ENCODE measurements at regions not wholly inside any gene's neighbourhood (a gene's known extent, or its start where the extent isn't known, plus 50 kb on each side); places are given as distances from the start of the nearest gene placed in this dataset.
A peak's percentile ranks its signal among the peaks of the same experiment; 100 is the strongest.

GRCh38 chr10:42980553-42981357 is 96.1 kb upstream of the RET start:
- Histone ChIP-seq H3K4me2 (ENCODE audit: insufficient read depth, insufficient read length, low read length) (no peak overlapping the region), H3K27me3 (ENCODE audit: insufficient read depth, low read length) (no peaks in the 10 kb centered on the region), H3T11ph (ENCODE audit: low read length) (no peak overlapping the region), H3K23ac (ENCODE audit: insufficient read length, low read depth, low read length) (no peak overlapping the region), H3K9me3 (ENCODE audit: control insufficient read depth, low read depth, low read length) (no peaks in the 10 kb centered on the region), H4K20me1 (ENCODE audit: control insufficient read depth, insufficient read depth, insufficient read length) (peaks cover 2% of the 10 kb centered on the region), H2AK5ac (ENCODE audit: insufficient read length, low read length) (no peak overlapping the region), H3K79me2 (ENCODE audit: insufficient read depth, low read length) (no peaks in the 10 kb centered on the region), H3K4ac (ENCODE audit: low read depth, low read length) (no peak overlapping the region), H3K14ac (ENCODE audit: insufficient read depth, low read length) (no peak overlapping the region; the same call in 1 of the 2 replicates), H4K5ac (ENCODE audit: insufficient read length, low read depth, low read length) (no peak overlapping the region), H3K9ac (ENCODE audit: extremely low read depth, insufficient read length, low read length) (no peak overlapping the region), H2BK20ac (ENCODE audit: low read depth, low read length, poor library complexity, severe bottlenecking) (no peak overlapping the region), H2BK12ac (ENCODE audit: insufficient read length, low read depth, low read length) (no peak overlapping the region), H4K8ac (replicated peaks; ENCODE audit: insufficient read length, low read depth, low read length) (no peak overlapping the region), H2BK120ac (ENCODE audit: low read depth, low read length, poor library complexity, severe bottlenecking) (no peak overlapping the region), H2BK15ac (ENCODE audit: low read depth, low read length) (no peak overlapping the region), H3K56ac (ENCODE audit: insufficient read length, low read depth, low read length) (no peak overlapping the region), H3K23me2 (ENCODE audit: insufficient read length, low read depth, low read length, poor library complexity, severe bottlenecking) (no peaks in the 10 kb centered on the region), H3K18ac (ENCODE audit: insufficient read length, low read depth, low read length) (no peak overlapping the region), H2BK5ac (ENCODE audit: insufficient read length, low read length) (no peak overlapping the region), H2AFZ (ENCODE audit: low read length) (no peak overlapping the region), H3K4me1 (ENCODE audit: insufficient read depth, low read length) (no peaks in the 10 kb centered on the region), H3K79me1 (ENCODE audit: insufficient read depth, low read depth, low read length, poor library complexity, severe bottlenecking) (no peaks in the 10 kb centered on the region), H3K27ac (ENCODE audit: insufficient read length, low read depth, low read length) (no peak overlapping the region), H4K91ac (ENCODE audit: insufficient read length, low read depth, low read length) (no peak overlapping the region)
- no peaks in the 10 kb centered on the region for H3K9me3 Mint-ChIP-seq
- no peaks in the 10 kb centered on the region; the same call in 1 of the 2 replicates for H3K27me3 Mint-ChIP-seq (ENCODE audit: low read depth)
- H3K4me3 Mint-ChIP-seq: no peak overlapping the region
- peaks cover 0 to 7% of the 10 kb centered on the region in 2 experiments; a peak in 1 of 4 replicates for H3K4me1 Mint-ChIP-seq
- no peak for TF ChIP-seq CTCF (conservative IDR thresholded peaks at IDR 0.05)
- no CpG with 5 or more reads among the region's 15 CpGs for WGBS (ENCODE audit: extremely low coverage, insufficient read length, low lambda C conversion rate)
- no peak overlapping the region for H3K27ac Mint-ChIP-seq
- peak; percentile 18 for DNase-seq
- H3K36me3 Mint-ChIP-seq (ENCODE audit: insufficient read depth in 1 of 3, low read depth in 3 of 3): no peaks in the 10 kb centered on the region

Measured in H9 (cell line).